ENCODE measurements at regions not wholly inside any gene's neighbourhood (a gene's known extent, or its start where the extent isn't known, plus 50 kb on each side); places are given as distances from the start of the nearest gene placed in this dataset.

GRCh38 chr22:46036558-46037408, 59.8 kb upstream of the WNT7B start:
- H3K27ac ChIP-seq (ENCODE audit: insufficient read depth, low read length, poor library complexity, severe bottlenecking): peak overlapping the region; percentile 99
- ATAC-seq (ENCODE audit: low read depth in 2 of 2) (peak; percentile 6 to 29), DNase-seq (peak; percentile 38 to 80 (median 71))
- no peaks in the 10 kb centered on the region for H3K36me3 ChIP-seq (ENCODE audit: control insufficient read depth, insufficient read depth, low read length)
- no peaks in the 10 kb centered on the region for H3K9me3 ChIP-seq (ENCODE audit: control insufficient read depth in 2 of 2, low read length in 2 of 2)
- Mint-ChIP-seq H3K27me3 (no peaks in the 10 kb centered on the region), H3K9me3 (no peaks in the 10 kb centered on the region), H3K4me1 (peaks cover 5 to 20% (median 8%) of the 10 kb centered on the region in 4 donors), H3K27ac (peak overlapping the region; percentile 80 to 97 (median 92)), H3K36me3 (no peaks in the 10 kb centered on the region), H3K4me3 (peak overlapping the region; percentile 86 to 92 (median 89))
- H3K27me3 ChIP-seq (ENCODE audit: control insufficient read depth, insufficient read depth, low read length): no peaks in the 10 kb centered on the region
- H3K4me1 ChIP-seq (ENCODE audit: control insufficient read depth, insufficient read depth, low read length, poor library complexity, severe bottlenecking): peaks cover 19% of the 10 kb centered on the region
- H3K4me3 ChIP-seq (ENCODE audit: low read depth, low read length): peak overlapping the region; percentile 74

DNA sequence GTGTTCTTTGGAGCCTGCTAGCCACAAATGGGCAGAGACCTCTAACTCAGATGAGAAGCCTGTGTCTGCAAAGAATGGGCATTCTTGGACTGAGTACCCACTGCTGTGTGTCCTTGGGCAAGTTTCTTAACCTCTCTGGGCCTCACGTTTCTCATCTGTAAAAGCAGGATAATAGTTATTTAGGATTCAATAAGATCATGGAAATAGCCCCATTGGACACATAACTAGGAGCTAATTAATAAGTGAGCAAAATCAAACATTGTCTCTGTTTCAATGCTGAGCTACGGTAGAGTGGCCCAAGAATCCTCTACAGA, 61.2 kb upstream of the WNT7B start:
- Histone ChIP-seq H3K9me3 (ENCODE audit: control insufficient read depth in 2 of 2, low read length in 2 of 2) (no peaks in the 10 kb centered on the region), H3K36me3 (ENCODE audit: control insufficient read depth, insufficient read depth, low read length) (no peaks in the 10 kb centered on the region), H3K4me3 (ENCODE audit: low read depth, low read length) (no peak overlapping the region), H3K27me3 (ENCODE audit: control insufficient read depth, insufficient read depth, low read length) (no peaks in the 10 kb centered on the region), H3K4me1 (ENCODE audit: control insufficient read depth, insufficient read depth, low read length, poor library complexity, severe bottlenecking) (peaks cover 19% of the 10 kb centered on the region), H3K27ac (ENCODE audit: insufficient read depth, low read length, poor library complexity, severe bottlenecking) (no peak overlapping the region)
- H3K4me1 Mint-ChIP-seq: peaks cover 5 to 20% (median 10%) of the 10 kb centered on the region in 4 donors
- H3K27ac Mint-ChIP-seq: no peak overlapping the region
- no peaks in the 10 kb centered on the region for H3K9me3 Mint-ChIP-seq
- H3K36me3 Mint-ChIP-seq: no peaks in the 10 kb centered on the region
- ATAC-seq (ENCODE audit: low read depth in 2 of 2) (no peak), DNase-seq (no peak)
- peak overlapping the region in 1 of 4 donors; percentile 41 for H3K4me3 Mint-ChIP-seq
- no peaks in the 10 kb centered on the region for H3K27me3 Mint-ChIP-seq

- Histone ChIP-seq H3K36me3 (ENCODE audit: control insufficient read depth, insufficient read depth, low read length) (no peaks in the 10 kb centered on the region), H3K4me3 (ENCODE audit: low read depth, low read length) (no peak overlapping the region), H3K27me3 (ENCODE audit: control insufficient read depth, insufficient read depth, low read length) (no peaks in the 10 kb centered on the region), H3K4me1 (ENCODE audit: control insufficient read depth, insufficient read depth, low read length, poor library complexity, severe bottlenecking) (peaks cover 24% of the 10 kb centered on the region), H3K9me3 (ENCODE audit: control insufficient read depth in 2 of 2, low read length in 2 of 2) (no peaks in the 10 kb centered on the region), H3K27ac (ENCODE audit: insufficient read depth, low read length, poor library complexity, severe bottlenecking) (no peak overlapping the region)
- ATAC-seq (ENCODE audit: low read depth in 2 of 2) (no peak), DNase-seq (no peak)
- Mint-ChIP-seq H3K4me1 (peaks cover 5 to 23% (median 10%) of the 10 kb centered on the region in 4 donors), H3K36me3 (no peaks in the 10 kb centered on the region), H3K27me3 (no peaks in the 10 kb centered on the region), H3K27ac (peak overlapping the region in 1 of 3 donors; percentile 80), H3K4me3 (peak overlapping the region in 1 of 4 donors; percentile 41), H3K9me3 (no peaks in the 10 kb centered on the region)
These were observed 61.8 kb upstream of the WNT7B start for GRCh38 chr22:46038516-46039430.

GRCh38 chr22:46039535-46039934, 62.6 kb upstream of the WNT7B start:
- Mint-ChIP-seq H3K4me1 (peaks cover 5 to 30% (median 10%) of the 10 kb centered on the region in 4 donors), H3K27me3 (no peaks in the 10 kb centered on the region), H3K9me3 (no peaks in the 10 kb centered on the region), H3K36me3 (no peaks in the 10 kb centered on the region), H3K27ac (no peak overlapping the region), H3K4me3 (peak overlapping the region in 1 of 4 donors; percentile 29)
- Histone ChIP-seq H3K27ac (ENCODE audit: insufficient read depth, low read length, poor library complexity, severe bottlenecking) (no peak overlapping the region), H3K27me3 (ENCODE audit: control insufficient read depth, insufficient read depth, low read length) (no peaks in the 10 kb centered on the region), H3K9me3 (ENCODE audit: control insufficient read depth in 2 of 2, low read length in 2 of 2) (no peaks in the 10 kb centered on the region), H3K4me1 (ENCODE audit: control insufficient read depth, insufficient read depth, low read length, poor library complexity, severe bottlenecking) (peaks cover 32% of the 10 kb centered on the region), H3K4me3 (ENCODE audit: low read depth, low read length) (no peak overlapping the region), H3K36me3 (ENCODE audit: control insufficient read depth, insufficient read depth, low read length) (no peaks in the 10 kb centered on the region)
- ATAC-seq (ENCODE audit: low read depth in 2 of 2) (no peak), DNase-seq (no peak)

GRCh38 chr22:46040471-46041465, 63.8 kb upstream of the WNT7B start:
- Histone ChIP-seq H3K4me3 (ENCODE audit: low read depth, low read length) (no peak overlapping the region), H3K9me3 (ENCODE audit: control insufficient read depth in 2 of 2, low read length in 2 of 2) (no peaks in the 10 kb centered on the region), H3K27ac (ENCODE audit: insufficient read depth, low read length, poor library complexity, severe bottlenecking) (no peak overlapping the region), H3K36me3 (ENCODE audit: control insufficient read depth, insufficient read depth, low read length) (no peaks in the 10 kb centered on the region), H3K4me1 (ENCODE audit: control insufficient read depth, insufficient read depth, low read length, poor library complexity, severe bottlenecking) (peaks cover 30% of the 10 kb centered on the region), H3K27me3 (ENCODE audit: control insufficient read depth, insufficient read depth, low read length) (no peaks in the 10 kb centered on the region)
- ATAC-seq (ENCODE audit: low read depth in 2 of 2): no peak
- Mint-ChIP-seq H3K36me3 (no peaks in the 10 kb centered on the region), H3K27me3 (no peaks in the 10 kb centered on the region), H3K9me3 (no peaks in the 10 kb centered on the region), H3K4me3 (no peak overlapping the region), H3K4me1 (peaks cover 4 to 21% (median 9%) of the 10 kb centered on the region in 4 donors), H3K27ac (no peak overlapping the region)
- no peak for DNase-seq

- no peaks in the 10 kb centered on the region for H3K9me3 Mint-ChIP-seq
- H3K4me3 Mint-ChIP-seq: peak overlapping the region in 1 of 4 donors; percentile 7
- ATAC-seq (ENCODE audit: low read depth in 2 of 2) (no peak), DNase-seq (no peak)
- no peak overlapping the region for H3K27ac Mint-ChIP-seq
- no peaks in the 10 kb centered on the region for H3K27me3 Mint-ChIP-seq
- H3K27ac ChIP-seq (ENCODE audit: insufficient read depth, low read length, poor library complexity, severe bottlenecking): no peak overlapping the region
- no peaks in the 10 kb centered on the region for H3K27me3 ChIP-seq (ENCODE audit: control insufficient read depth, insufficient read depth, low read length)
- H3K9me3 ChIP-seq (ENCODE audit: control insufficient read depth in 2 of 2, low read length in 2 of 2): no peaks in the 10 kb centered on the region
- H3K4me1 ChIP-seq (ENCODE audit: control insufficient read depth, insufficient read depth, low read length, poor library complexity, severe bottlenecking): peaks cover 23% of the 10 kb centered on the region
- no peak overlapping the region for H3K4me3 ChIP-seq (ENCODE audit: low read depth, low read length)
- peaks cover 4 to 18% (median 7%) of the 10 kb centered on the region in 4 donors for H3K4me1 Mint-ChIP-seq
- H3K36me3 Mint-ChIP-seq: no peaks in the 10 kb centered on the region
- H3K36me3 ChIP-seq (ENCODE audit: control insufficient read depth, insufficient read depth, low read length): no peaks in the 10 kb centered on the region
These were observed 64.7 kb upstream of the WNT7B start for GRCh38 chr22:46041642-46042041.

DNA sequence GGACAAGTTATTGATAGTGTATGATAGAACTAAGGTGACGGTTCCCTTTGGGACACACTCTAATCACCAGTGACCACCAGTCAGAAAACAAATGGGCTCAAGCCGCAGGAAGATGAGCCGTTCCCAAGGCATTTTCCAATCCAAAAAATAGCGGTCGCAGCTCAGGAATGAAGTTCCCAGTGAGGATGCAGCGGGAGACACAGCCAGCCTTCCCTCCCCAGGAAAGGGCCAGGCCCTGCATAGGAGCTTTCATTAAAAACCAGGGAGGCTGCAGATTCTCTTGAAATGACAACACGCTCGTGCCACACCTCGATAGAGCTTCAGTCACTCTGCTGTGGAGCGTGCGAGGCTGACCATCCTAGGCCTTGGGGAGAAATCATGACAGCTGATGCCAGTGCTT, 65.8 kb upstream of the WNT7B start:
- Histone ChIP-seq H3K27me3 (ENCODE audit: control insufficient read depth, insufficient read depth, low read length) (no peaks in the 10 kb centered on the region), H3K4me3 (ENCODE audit: low read depth, low read length) (no peak overlapping the region), H3K9me3 (ENCODE audit: control insufficient read depth in 2 of 2, low read length in 2 of 2) (no peaks in the 10 kb centered on the region), H3K36me3 (ENCODE audit: control insufficient read depth, insufficient read depth, low read length) (no peaks in the 10 kb centered on the region), H3K4me1 (ENCODE audit: control insufficient read depth, insufficient read depth, low read length, poor library complexity, severe bottlenecking) (peaks cover 17% of the 10 kb centered on the region), H3K27ac (ENCODE audit: insufficient read depth, low read length, poor library complexity, severe bottlenecking) (no peak overlapping the region)
- DNase-seq: no peak
- ATAC-seq (ENCODE audit: low read depth in 2 of 2): no peak
- Mint-ChIP-seq H3K4me3 (peak overlapping the region in 2 of 4 donors; percentile 17 to 53), H3K27ac (no peak overlapping the region), H3K27me3 (no peaks in the 10 kb centered on the region), H3K4me1 (peaks cover 0 to 11% (median 2%) of the 10 kb centered on the region in 4 donors), H3K36me3 (no peaks in the 10 kb centered on the region), H3K9me3 (no peaks in the 10 kb centered on the region)
